ENCODE measurements at regions not wholly inside any gene's neighbourhood (a gene's known extent, or its start where the extent isn't known, plus 50 kb on each side); places are given as distances from the start of the nearest gene placed in this dataset.

GRCh38 chr2:64765160-64765805, 111.6 kb upstream of the SERTAD2 start:
- no peak for ATAC-seq
- intact Hi-C loops (cut with DNase I), result loop anchor here (10.0 kb wide), 1 partner anchor 70 kb away; no protein-coding TSS in a partner anchor

GRCh38 chr2:64766841-64767669, 113.3 kb upstream of the SERTAD2 start:
- peak; percentile 51 for ATAC-seq
- intact Hi-C loops (cut with DNase I), result loop anchor here (10.0 kb wide), 1 partner anchor 68 kb away; no protein-coding TSS in a partner anchor
- no peak for DNase-seq (ENCODE audit: low spot score)

More at GRCh38 chr2:64765160-64765805, 111.6 kb upstream of the SERTAD2 start:
- no peak for DNase-seq (ENCODE audit: low spot score)

- intact Hi-C loops (cut with DNase I), result loop anchor here (10.0 kb wide), 1 partner anchor 67 kb away; no protein-coding TSS in a partner anchor
- DNase-seq (ENCODE audit: low spot score) (peak; percentile 91), ATAC-seq (peak; percentile 97)
Measured at GRCh38 chr2:64767670-64768468, 114.2 kb upstream of the SERTAD2 start.

GRCh38 chr2:64768491-64769005, 114.8 kb upstream of the SERTAD2 start:
- intact Hi-C loops (cut with DNase I), result loop anchor here (10.0 kb wide), 1 partner anchor 66 kb away; no protein-coding TSS in a partner anchor

GRCh38 chr2:64769392-64770044, 115.8 kb upstream of the SERTAD2 start:
- ATAC-seq, result no peak
- intact Hi-C loops (cut with DNase I), result loop anchor here (10.0 kb wide), 1 partner anchor 65 kb away; no protein-coding TSS in a partner anchor

More at GRCh38 chr2:64768491-64769005, 114.8 kb upstream of the SERTAD2 start:
- DNase-seq (ENCODE audit: low spot score) (no peak), ATAC-seq (no peak)

GRCh38 chr2:64770137-64770780, 116.5 kb upstream of the SERTAD2 start:
- DNase-seq (ENCODE audit: low spot score), result no peak
- no peak for ATAC-seq
- intact Hi-C loops (cut with DNase I), result no loop called here

More at GRCh38 chr2:64769392-64770044, 115.8 kb upstream of the SERTAD2 start:
- DNase-seq (ENCODE audit: low spot score), result no peak

- DNase-seq (ENCODE audit: low spot score) (no peak), ATAC-seq (no peak)
- intact Hi-C loops (cut with DNase I), result no loop called here
Measured at GRCh38 chr2:64770781-64771334, 117.1 kb upstream of the SERTAD2 start.

- no peak for ATAC-seq
Measured at GRCh38 chr2:64771737-64772136, 118.0 kb upstream of the SERTAD2 start.

GRCh38 chr2:64773461-64774118, 119.9 kb upstream of the SERTAD2 start:
- ATAC-seq (no peak), DNase-seq (ENCODE audit: low spot score) (no peak)
- intact Hi-C loops (cut with DNase I), result no loop called here

More at GRCh38 chr2:64771737-64772136, 118.0 kb upstream of the SERTAD2 start:
- intact Hi-C loops (cut with DNase I), result no loop called here
- no peak for DNase-seq (ENCODE audit: low spot score)

GRCh38 chr2:64777841-64778240, 124.1 kb upstream of the SERTAD2 start:
- no peak for ATAC-seq
- no peak for DNase-seq (ENCODE audit: low spot score)
- intact Hi-C loops (cut with DNase I), result no loop called here

- DNase-seq (ENCODE audit: low spot score) (no peak), ATAC-seq (no peak)
- intact Hi-C loops (cut with DNase I), result no loop called here
Measured at GRCh38 chr2:64779117-64779690, 125.5 kb upstream of the SERTAD2 start.

- DNase-seq (ENCODE audit: low spot score) (no peak), ATAC-seq (no peak)
- intact Hi-C loops (cut with DNase I), result no loop called here
Measured at GRCh38 chr2:64780041-64780440, 126.3 kb upstream of the SERTAD2 start.

- DNase-seq (ENCODE audit: low spot score), result no peak
- no peak for ATAC-seq
- intact Hi-C loops (cut with DNase I), result no loop called here
Measured at GRCh38 chr2:64781711-64782390, 128.1 kb upstream of the SERTAD2 start.

GRCh38 chr2:64784168-64785061, 130.7 kb upstream of the SERTAD2 start:
- ATAC-seq (peak; percentile 23), DNase-seq (ENCODE audit: low spot score) (no peak)
- intact Hi-C loops (cut with DNase I), result no loop called here

GRCh38 chr2:64785245-64785644, 131.5 kb upstream of the SERTAD2 start:
- DNase-seq (ENCODE audit: low spot score), result no peak
- no peak for ATAC-seq
- intact Hi-C loops (cut with DNase I), result no loop called here
